SU-DHL-6 (cell line): ENCODE measurements at regions not wholly inside any gene's neighbourhood (a gene's known extent, or its start where the extent isn't known, plus 50 kb on each side); places are given as distances from the start of the nearest gene placed in this dataset.

Source experiments
- EZH2phosphoT487 ChIP-seq: fragments of 200-600 bp; sonication (generic), shearing (Covaris generic); conservative IDR thresholded peaks from 2 replicates; pipeline ENCODE4 v1.6.1; 2018; ENCODE audit warnings: mild to moderate bottlenecking, antibody characterized with exemption, low read length, moderate library complexity, mixed read lengths
- TF ChIP-seq, protein P1 (sequence below): fragments of 200-600 bp; sonication (generic); IDR thresholded peaks from one replicate; pipeline ENCODE4 v1.5.1; 2017; ENCODE audit warnings: antibody characterized with exemption, mild to moderate bottlenecking, low read length, moderate library complexity; ENCODE audit not compliant: insufficient read depth, poor library complexity, severe bottlenecking

DNA sequence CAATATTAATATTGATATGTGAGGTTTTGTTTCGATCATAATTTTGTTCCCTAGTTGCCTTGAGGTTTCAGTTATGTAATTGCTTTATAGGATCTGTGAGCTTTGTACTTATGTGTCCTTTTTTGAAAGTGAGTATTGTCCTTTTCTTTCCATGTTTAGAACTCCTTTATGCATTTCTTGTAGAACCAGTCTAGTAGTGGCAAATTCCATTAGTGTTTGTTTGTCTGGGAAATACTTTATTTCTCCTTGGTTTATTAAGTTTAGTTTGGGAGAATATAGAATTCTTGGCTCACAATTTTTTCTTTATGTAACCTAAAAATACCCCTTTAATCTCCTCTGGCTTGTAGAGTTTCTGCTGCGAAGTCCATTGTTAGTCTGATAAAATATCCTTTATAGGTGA lies 127.5 kb upstream of the KITLG start:
- TF ChIP-seq, protein P1, sequence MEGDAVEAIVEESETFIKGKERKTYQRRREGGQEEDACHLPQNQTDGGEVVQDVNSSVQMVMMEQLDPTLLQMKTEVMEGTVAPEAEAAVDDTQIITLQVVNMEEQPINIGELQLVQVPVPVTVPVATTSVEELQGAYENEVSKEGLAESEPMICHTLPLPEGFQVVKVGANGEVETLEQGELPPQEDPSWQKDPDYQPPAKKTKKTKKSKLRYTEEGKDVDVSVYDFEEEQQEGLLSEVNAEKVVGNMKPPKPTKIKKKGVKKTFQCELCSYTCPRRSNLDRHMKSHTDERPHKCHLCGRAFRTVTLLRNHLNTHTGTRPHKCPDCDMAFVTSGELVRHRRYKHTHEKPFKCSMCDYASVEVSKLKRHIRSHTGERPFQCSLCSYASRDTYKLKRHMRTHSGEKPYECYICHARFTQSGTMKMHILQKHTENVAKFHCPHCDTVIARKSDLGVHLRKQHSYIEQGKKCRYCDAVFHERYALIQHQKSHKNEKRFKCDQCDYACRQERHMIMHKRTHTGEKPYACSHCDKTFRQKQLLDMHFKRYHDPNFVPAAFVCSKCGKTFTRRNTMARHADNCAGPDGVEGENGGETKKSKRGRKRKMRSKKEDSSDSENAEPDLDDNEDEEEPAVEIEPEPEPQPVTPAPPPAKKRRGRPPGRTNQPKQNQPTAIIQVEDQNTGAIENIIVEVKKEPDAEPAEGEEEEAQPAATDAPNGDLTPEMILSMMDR, result no peak
- TF ChIP-seq EZH2phosphoT487, result no peak
